DMS 273 (cell line): ENCODE measurements at regions not wholly inside any gene's neighbourhood (a gene's known extent, or its start where the extent isn't known, plus 50 kb on each side); places are given as distances from the start of the nearest gene placed in this dataset.

Experiments
- DNase-seq: peaks from one replicate; lab custom pipeline; 2025; ENCODE audit not compliant: unreplicated experiment; lab: John Stamatoyannopoulos, UW

DNA sequence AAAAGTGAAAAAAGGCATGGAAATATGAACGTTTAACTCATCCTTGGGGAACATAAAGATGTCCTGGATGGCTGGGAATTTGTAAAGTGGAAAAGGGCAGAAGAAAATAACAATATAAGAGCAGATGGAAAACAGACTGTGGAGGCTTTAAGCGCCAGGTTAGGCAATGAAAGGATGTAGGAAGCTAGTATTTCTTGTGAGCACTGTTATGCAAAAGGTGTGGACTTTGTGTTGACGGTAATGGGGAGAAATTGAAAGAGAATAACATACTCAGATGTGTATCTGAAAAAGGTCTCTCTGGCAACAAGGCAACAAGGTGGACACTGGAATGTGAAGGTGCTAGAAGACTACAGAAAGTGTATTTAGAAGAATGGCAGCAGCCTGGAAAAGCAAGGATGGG, 411.8 kb downstream of the PLPP3 start:
- no peak for DNase-seq

DNA sequence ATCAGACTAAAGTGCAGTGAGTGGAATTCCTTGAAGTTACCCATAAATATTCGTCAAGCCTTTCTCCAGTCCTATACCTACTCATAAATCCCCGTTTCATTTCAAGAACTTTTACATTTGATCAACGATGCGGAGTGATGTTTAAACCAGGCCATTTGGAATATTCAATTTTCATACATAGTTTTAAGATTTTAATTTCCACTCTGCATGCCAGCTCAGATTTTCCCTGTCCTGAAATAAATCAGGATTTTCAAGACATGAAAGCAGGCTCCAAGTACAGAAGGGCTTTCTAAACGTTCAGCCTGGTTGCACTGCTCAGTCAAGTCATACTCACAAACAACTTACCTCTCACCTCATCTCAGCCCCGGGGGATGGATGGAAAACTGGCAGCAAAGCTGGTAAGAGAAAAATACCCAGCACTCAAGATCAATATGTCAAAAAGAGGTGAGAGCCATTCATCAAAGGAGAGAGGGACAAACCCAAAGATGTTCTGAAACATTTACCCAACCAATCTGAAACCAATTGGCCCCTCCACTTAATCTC, 418.5 kb downstream of the PLPP3 start:
- no peak for DNase-seq

DNA sequence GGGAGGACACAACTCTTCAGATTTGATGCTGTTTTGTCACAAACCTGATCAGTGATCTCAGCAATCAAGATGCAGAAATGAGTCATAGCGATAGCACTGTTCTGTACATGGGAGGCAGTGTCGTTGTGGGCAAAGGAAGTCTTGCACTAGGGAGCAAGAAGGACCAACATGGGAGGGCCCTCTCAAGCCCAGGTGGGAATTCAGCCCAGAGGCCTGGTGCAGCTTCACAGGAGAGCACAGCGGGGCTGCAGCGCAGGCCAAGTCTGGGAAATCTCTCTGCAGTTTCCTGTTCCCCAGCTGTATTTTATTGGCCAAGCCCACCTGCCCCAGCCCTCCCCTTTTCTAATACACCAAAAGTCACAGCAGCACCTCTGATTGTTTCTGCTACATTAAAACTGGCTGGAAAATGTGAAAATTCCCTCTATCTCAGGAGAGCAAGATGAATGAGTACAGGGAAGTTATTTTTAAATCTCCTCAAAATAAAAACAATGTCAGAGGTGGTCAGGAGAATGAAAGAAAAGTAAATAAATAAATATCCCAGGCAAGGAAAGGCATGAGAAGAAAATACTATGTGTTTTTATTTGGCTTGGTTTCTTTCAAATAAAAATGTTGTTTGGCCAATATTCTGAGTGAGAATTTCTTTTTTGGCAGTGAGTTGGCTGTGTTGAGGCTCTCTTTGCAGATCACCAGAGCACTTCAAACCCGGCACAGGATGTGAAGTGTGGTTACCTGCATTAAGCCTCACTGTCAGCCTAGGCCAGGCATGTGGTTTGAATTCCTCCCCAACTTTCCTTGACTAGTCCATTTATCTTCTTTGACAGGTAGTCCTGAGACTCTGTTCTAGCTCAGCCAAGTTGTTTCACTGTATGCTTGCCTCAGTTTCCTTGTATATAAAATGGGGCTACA, 422.1 kb downstream of the PLPP3 start:
- DNase-seq = no peak

DNA sequence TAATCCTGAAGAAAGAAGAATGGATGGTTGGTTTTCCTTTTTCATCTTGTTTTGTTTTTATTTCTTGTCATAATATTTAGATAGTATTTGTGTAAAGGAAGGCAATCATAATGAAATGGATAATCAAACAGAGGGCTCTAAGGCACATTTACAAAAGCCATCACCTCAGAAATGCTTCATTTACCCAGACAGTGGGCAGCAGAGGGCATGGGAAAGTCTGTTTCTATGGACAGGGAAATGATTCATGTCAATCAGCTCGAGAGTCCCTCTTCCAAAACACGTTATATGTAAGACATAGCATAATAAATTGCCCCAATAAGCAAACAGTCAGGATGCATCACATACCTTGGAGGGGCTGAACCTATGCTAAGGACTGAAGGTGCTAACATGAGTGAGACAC, 426.1 kb downstream of the PLPP3 start:
- DNase-seq = no peak

DNA sequence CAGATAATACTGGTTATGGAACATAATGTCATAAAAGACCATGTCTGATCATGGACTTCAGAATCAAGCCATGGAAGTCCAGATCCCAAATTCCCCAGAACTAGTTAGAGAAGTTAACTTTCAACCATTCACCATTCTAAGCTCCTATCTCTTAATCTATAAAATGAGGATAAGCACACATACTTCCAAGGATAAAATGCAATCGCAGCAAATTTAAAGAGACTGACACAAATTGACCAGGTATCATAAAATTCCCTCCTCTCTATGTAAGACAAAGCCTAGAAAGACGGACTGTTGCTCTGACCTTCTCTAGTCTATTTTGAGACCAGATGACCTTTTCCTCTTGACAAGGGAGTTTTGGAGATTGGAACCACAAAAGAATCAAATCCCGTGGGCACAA, 426.7 kb downstream of the PLPP3 start:
- no peak for DNase-seq

DNA sequence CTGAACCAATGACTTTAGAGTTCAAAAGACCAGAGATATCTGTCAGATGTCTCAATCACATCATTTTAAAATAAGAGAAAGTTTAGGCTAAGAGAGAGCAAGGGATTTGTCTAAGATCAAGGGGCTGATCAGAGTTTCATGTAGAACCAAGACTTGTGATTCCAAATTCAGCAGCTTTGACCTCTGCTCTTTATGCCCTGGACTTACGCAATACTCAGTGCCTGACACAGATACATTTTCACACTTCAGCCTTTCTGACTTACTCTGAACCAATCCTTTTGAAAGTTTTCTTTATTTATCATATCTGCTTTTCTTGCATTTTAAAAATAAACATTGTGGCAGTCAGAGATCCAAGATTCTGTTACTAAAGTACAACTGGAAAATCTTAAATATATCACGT, 428.0 kb downstream of the PLPP3 start:
- no peak for DNase-seq

DNA sequence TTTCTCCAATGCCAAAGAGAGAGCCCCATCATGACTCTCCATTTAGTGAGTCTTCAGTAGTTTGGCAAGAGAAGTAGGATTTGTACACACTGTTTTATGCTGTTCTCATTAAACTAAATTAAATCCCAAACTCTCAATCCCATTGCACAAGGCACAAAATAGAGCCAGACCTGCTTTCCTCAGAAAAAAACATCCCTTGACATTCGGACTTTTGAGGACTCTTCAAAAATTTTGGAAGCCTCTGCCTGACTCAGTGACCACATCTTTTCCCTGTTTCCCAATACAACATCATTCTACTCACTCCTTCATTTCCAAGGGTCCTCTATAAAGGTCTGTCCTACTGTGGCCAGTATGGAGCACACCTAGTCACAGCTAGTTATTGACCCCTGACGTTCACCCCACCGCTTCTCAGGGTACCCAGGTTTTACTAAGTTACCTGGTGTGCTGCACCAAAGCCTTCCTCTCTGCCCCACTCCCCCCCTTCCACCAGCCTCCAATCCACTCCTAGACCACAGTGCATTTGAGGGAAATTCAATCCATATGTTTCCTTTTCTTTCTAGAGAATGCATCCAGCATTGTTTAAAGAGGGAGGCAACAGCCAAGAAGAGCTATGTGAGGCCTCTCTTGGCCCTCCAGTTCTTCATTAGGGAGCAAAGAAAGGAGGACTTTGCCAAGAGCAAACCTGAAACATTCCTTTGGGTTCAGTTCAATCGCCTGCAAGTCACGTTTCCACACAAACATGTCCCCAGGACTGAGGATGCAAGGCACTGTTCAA, 428.7 kb downstream of the PLPP3 start:
- no peak for DNase-seq

DNA sequence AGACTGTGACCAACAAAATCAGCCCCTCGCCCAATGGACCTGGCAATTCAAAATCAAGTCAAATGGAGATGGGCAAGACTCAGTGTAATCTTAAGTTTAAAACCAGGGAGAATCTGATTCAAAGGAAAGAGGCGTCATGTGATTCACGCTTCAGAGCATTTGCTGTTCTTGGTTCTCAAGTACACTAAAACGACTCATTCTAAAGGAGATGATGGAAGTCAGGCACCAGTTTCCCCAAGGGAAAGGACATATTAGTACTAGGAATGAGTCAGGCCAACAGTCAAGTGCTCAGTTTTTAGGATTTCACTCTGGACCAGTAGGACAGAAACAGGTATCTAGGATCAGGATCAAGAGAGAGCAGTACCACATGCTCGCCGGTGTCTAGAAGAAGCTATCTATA, 429.6 kb downstream of the PLPP3 start:
- DNase-seq = no peak

DNA sequence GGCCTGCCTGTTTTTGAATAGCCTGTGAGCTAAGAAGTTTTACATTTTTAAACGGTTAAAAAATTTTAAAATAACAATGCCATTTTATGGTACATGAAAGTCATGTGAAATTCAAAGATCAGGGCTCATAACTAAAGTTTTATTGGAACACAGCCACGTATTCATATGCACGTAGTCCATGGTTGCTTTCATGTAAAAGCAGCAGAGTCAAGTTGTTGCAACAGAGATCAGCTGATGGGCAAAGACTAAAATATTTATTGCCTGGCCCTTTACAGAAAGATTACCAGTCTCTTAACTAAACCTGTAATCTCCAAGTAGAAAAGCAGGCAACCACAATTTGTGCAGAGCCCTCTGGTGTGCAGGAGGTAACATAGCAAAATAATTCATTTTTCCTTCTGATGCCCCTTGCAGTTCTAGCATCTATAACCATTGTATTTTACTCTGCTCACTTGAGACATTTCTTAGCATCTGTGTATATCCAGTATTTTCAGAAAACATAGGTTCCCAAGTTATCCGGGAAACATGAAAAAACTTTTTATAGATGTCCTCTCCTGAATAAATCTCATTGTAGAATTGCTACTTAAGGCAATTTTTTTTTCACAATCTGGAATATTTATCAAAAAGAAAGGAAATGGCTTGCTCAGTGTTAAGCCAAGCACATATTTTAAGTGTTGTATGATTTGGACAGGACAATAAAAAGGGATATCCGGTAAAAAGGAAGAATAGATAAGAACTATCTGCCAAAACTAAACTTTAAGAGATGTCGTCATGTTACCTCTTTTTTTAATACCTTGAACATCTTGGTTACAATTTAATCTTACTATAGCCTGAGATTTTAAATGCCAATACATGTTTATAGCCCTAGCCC, 430.8 kb downstream of the PLPP3 start:
- DNase-seq = no peak

DNA sequence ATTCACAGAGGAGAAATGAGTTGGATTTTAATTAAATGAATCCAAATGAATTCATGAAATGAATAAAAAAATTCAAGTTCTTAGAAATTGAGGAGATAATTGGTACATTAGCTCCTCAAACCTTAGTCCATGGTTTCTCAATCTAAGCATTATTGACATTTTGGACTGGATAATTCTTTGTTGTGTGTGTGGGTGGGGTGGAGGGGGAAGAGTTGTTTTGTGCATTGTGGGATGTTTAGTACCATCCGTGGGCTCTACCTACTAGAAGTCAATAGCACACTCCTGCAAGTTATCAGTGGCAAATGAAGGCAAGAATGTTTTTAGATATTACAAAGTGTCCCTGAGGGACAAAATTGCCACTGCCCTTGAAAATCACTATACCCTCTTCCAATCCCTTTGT, 431.9 kb downstream of the PLPP3 start:
- no peak for DNase-seq

DNA sequence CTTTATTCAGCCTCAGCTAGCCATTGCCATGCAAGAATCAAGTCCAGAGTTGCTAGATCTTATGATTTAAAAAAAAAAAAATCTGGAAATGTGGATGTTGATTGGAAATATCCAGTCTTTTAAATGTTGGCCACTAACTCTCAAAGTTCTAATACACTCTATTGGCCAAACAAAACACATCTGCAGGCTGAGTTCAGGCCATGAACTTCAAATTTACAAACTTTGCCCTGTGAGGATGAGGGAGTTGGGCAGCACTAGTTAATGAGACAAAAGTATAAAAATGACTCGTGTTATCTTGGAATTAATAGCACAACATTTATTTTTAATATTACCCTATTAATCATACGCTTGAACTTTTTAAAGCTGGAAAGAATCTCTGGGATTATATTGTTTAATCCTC, 432.3 kb downstream of the PLPP3 start:
- DNase-seq = no peak

DNA sequence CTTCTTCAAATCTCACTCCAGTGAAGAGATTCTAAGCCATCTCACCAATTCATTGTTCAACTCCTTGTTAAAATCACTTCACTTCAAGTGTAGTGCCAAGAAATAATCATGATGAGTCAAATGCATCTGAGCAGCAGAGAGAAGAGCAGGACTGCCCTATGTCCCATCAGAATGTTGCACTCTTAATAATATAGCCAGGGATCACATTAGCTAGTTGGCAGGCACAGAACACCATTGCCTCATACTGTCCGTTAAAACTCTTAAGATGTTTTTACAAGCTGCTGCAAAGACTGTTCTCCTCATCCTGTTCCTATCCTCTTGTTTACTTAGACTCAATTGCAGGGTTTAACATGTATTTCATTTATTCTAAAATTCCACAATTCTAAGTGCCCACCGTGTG, 432.9 kb downstream of the PLPP3 start:
- no peak for DNase-seq

DNA sequence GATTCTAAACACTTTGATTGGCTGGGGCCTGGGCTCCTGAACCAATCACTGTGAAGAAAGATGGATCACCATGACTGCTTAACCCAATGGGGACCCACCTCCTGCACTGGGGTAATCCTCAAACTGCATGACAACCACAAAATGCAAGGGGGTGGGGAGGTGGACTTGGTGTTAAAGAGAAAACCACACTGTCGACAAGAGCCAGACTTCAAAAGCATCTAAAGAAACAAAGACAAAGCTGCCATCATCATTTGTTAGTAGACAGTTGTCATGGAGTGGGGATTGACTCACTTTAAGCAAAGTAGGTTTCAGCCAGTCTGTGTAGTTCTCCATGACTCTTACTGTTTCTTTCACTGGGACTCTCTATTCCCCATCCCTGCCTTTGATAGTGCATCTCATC, 433.8 kb downstream of the PLPP3 start:
- DNase-seq = no peak

DNA sequence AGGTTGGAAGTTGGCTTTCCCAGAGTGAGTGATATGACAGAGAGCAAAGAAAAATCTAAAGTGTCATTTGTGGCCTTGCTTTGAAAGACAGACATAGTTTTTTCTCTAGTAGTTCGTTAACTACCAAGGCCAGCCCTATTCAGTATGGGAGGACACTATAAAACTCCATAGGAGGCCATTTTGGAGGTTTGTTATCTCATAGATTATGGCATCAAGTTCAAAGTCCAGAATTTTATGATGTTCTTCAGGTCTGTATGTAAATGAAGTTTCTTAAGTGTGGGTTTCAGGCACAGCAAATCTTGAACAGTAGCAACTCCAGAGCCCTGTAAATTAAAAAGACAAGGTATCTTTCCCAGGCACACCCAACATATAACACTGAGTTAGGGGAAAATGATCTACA, 437.1 kb downstream of the PLPP3 start:
- no peak for DNase-seq

DNA sequence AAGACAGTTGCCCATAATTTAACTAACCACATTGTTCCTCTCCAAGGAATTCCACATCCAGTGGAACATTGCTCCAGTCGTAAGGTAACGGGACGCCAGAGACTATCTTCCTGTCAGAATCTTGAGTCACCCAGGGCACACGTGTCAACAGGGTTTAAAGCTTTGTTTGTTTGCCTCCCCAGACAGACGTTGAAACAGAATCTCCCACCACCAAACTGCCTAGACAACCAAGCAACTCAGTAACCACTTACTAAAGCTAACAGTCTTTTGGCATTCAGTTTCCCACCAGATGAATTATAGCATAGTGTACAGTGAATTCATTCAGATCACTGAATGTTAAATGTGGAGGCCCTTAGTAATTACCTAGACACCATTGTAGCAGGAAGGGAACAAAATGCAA, 439.5 kb downstream of the PLPP3 start:
- DNase-seq = no peak

DNA sequence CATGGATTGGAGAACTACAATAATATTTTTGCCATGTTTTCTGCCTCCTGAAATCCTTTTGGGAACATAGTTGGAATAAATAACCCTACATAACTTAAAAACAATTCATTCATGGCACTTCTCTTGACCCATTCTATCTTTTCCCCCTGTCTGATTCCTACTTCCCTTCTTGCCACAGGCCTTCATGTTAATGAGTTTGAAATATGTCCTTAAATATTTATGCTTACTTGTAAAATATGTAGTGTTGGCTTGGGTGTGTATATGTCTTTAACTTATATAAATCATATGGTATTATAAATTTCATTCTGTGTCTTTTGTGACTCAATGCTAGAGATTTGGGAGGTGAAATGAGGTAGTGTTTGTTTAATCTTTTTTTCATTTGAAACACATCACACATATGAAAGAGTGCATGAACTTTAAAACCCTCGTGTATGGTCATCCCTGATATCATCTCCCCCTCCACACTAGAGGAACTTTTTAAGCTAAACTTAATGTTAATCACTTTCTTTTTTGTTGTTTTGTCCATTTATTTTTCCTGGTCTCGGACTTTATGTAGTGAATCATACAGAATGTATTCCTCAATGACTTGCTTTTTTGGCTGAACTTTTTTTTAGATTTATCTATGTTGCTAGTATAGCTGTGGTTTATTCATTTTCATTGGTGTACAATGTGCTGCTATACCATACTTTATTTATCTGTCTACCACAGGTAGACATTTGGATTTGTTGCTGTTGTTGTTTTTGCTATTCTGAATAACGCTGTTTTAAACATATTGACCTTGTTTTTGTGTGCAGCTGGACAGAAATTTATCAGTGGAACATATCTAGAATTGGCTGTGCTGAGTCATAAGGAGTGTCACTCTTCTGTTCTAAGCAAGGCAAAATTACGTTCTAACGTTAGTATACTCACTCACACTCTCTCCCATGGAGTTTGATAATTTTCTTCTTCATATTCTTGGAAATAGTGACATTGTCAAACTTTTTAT, 441.6 kb downstream of the PLPP3 start:
- no peak for DNase-seq

DNA sequence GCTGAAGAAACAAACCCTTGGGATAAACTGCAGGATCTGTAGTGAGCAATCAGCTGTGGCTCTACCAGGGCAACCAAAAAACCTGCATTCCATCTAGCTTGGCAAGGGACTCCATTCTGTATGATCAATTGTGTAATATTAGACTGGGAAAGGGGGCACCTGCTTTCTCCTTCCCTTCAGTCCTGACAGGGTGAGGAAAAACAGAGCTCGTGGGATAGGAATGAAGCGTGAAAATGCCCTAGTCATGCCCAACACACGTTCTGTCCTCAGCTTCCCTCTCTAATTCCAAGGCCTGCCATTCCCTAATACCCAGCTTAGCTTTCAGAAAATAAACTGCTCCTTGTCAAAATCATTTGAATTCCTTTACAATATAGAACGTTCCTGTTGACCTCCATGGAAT, 442.3 kb downstream of the PLPP3 start:
- no peak for DNase-seq

DNA sequence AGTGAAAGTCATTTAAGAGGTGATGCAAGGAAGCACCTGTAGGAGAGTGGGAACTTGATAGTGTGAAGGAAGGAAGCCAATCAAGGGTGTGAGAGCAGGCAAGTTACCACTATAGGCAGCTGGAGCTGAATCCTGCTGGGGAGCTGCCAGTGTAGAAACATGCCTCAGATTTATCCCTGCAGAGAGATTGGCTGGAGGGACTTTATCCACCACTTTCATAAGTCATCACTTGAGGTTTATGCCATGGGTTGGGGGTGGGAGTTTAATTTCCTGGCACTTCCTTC, 443.6 kb downstream of the PLPP3 start:
- no peak for DNase-seq

DNA sequence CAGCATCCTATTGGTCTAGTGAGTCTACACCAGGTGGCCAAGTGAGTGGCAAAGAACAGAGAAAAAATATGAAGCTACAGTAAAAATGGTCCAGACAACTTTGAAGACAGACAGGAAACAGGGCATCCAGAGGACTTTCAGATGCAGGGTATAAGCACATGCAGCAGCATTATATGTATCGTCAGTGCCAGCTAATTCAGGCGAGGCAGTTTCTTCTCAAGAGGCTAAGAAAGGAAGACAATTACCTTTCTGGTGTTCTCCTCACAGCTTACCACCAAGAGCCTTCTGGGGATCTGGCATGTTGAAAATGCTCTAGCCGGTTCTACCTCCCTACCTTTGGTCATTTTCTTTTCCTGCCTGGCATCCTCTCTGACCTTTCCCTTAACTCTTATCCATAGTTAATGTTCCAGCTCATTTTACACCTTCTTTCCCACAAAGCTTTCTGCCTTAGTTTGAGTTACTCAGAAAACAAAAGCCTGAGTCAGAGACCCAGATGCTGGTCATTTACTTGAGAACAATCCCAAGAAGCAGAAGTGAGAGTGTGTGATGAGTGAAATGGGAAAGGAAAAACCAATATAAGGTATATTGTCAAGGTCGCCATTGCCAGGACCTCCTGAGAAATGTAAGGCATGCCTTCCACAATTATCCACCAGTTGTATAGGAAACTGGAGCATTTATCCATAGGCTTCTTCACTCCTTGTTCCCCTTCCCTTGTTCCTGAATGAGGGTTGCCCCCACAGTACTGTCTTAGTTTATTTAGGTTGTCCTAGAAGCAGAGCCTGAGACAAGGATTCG, 444.1 kb downstream of the PLPP3 start:
- DNase-seq = no peak
